HG02610 (cell line): ENCODE measurements at regions not wholly inside any gene's neighbourhood (a gene's known extent, or its start where the extent isn't known, plus 50 kb on each side); places are given as distances from the start of the nearest gene placed in this dataset.
"Not testable (repeated sequence)": the region's sequence is repeated elsewhere in the genome, so short reads cannot be mapped to it uniquely, and the experiment has no call there.

Source experiments
- ATAC-seq: cut with Tn5 transposase; IDR thresholded peaks from one replicate; pipeline ENCODE4 v1.9.1; 2021; ENCODE audit warnings: mild to moderate bottlenecking, moderate library complexity; ENCODE audit not compliant: unreplicated experiment

DNA sequence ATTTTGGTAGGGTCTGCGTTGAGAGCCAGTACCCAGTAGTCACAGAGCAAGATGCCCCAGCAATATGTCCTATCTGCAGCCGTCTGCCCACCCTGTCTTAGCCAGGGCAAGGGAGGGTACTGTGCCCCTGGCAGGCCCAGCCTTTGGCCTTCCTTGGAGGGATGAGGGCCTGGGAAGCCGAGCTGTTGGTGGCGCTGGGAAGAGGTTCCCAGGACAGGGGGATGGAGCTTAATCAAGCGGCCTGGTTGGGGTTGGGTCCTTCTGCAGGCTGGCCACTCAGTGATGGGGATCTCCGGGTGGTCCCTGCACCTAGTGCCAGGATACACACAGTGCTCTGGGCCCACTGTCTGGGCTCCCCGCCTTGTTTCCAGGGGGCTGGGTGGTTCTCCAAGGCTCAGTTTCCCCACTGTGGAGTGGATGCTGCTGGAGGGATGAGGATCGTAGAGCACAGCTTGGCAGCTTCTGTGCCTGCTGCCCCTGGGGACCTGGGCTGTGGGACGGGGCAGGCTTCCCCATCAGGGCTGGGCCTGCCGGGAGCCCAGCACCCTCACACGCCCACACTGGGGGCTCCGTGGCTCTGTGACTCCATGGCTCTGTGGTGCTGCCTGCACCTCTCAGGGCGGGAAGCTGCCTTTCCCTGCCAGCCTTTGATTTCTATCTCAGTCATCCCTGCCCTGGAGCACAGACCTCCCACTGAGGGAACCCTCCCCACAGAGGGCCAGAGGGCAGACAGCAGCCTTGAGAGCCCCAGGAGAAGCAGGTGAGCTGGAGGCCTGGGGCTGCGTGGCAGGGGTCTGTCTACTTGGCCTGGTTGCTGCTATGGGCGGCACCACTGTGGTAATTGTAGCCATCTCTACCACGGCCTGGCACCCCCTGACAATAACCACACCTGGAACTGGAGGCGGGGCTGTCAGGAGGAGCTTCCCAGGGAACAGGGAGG is 357.0 kb downstream of the TMEM121 start:
- no peak for ATAC-seq

GRCh38 chr14:105884192-105884807 is 357.9 kb downstream of the TMEM121 start:
- not testable (repeated sequence) for ATAC-seq

DNA sequence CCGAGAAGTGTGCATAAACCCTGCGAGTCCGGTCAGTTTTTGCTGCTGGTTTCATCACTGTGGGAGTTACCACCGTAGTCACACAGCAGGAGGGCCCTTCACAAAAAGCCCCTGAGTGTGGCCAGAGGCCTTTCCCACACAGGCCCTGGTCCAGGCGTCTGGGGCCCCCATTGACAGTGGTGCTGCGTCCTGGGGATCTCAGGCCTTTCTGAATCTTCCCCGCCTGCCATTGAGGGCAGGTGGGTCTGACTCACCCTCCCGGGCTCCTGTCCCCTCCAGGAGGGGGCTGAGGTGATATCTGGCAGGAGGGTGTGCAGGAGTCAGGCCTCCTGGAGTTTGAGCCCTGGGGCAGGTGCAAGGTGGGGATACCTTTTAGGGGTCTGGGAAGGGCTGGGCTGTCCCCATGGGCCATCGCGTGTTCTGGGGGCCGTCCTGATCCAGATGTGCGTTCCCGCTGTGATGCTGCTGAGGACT is 358.5 kb downstream of the TMEM121 start:
- no peak for ATAC-seq

DNA sequence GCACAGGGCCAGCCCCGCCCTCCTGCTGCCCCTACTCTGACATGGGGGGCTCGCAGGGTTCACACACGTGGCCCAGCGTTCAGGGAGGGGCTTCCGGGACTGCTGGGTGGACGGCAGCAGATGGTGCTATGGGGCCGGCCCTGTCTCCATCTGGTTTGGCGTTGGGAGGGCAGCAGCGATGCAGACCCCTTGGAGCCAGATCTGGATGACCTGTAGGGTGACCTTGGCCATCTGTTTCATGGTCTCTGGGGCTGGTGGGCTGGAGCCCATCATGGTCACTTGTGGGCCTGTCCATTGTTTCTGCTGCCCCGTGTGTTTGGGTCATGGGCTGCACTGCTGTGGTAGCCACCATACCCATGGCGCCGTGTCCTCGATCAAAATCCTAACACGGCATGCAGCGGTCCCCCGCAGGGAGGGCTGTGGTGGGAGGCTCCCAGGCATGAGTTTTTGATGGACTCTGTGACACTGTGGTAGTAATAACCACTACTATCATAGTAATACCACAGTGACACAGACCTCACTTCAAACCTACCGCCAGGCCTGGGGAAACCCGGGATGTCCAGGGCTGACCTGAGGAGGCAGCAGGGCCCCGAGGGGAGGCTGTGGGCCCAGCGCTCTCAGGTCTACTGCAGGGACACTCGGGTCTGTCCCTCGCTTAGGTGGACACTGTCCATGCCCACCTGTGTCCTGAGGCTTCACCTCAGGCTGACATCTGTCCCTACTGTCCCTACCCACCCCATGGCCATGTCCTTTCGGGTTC is 359.4 kb downstream of the TMEM121 start:
- no peak for ATAC-seq

GRCh38 chr14:105886791-105887191 is 360.4 kb downstream of the TMEM121 start:
- not testable (repeated sequence) for ATAC-seq

GRCh38 chr14:105887692-105888091 is 361.3 kb downstream of the TMEM121 start:
- ATAC-seq, result no peak

DNA sequence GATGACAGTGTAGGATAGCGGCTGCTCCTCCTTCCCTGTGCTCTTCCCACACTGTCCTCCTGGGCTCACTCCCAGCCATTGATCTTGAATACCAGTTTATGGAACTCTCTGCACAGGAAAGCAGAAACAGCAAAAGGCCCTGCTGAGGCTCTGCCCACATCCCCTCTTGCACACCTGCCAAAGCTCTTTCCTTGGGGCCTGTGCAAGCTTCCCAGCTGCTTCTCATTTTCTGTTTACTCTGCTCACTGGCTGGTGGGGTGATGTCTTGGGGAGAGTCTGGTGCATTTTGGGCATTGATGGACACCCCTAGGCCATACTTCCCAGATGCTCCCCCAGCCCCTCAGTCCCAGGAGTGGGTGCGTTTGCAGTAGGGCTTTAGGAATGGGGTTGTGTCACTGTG is 361.8 kb downstream of the TMEM121 start:
- ATAC-seq, result no peak

DNA sequence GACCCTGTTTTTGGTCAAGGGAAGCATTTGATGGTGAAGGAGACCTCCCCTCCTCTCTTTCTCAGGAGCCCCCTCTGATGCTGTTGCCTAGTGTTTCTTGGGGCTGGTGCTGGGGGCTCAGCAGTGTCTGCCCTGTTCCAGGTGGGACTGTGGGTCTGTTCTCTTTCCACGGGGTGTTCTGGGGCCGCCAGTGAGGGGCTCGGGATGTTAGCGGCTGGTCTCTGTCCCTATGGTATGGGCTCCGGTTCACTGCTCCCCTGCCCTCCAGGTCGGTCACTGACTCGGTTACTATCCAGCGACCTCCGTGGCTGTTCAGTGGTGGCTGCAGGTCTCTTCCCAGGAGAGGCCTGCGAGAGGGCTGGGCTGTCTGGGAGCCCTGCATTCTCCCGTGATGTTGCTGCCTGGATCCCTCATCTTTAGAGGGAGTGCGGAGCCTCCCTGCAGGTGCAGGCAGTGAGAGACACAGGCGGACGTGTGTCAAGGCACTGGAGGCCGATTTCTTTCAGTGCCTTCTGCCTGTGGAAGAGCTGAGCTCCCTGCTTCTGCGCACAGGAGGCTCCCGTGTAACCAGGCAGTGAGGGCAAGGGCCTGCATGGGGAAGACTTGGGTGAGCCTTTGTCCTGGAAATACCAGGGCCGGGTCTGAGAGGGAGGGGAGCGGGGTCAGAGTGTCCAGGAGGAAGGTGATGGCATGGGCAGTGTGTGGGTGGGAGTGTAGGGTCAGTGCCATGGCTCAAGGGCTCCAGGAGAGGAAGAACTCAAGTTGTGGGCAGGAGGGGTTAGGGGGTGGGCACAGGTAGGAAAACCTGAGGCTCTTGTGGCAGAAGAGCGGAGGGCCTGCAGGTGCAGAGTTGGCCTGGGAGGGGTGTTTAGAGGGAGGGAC is 362.6 kb downstream of the TMEM121 start:
- ATAC-seq, result no peak

GRCh38 chr14:105889666-105890473 is 363.5 kb downstream of the TMEM121 start:
- ATAC-seq, result no peak

GRCh38 chr14:105890474-105891220 is 364.3 kb downstream of the TMEM121 start:
- ATAC-seq, result no peak

DNA sequence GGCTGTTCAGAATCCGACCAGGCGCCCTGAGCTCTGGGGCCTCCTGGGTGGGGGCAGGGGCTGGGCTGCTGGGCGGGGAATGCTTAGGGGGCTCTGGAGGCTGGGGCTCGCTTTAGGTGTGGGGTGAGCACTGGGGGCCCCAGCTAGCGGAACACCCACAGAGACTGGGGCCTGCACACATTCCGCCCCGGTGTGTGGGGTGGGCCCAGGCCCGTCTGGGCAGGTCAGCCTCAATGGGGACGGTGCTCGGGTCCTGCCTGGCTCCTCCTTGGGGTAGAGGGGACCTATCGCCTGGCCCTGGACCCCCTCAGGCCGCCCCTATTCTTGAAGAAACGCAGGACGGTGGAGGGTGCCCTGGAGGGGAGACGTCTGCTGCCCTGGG is 364.8 kb downstream of the TMEM121 start:
- ATAC-seq, result no peak

DNA sequence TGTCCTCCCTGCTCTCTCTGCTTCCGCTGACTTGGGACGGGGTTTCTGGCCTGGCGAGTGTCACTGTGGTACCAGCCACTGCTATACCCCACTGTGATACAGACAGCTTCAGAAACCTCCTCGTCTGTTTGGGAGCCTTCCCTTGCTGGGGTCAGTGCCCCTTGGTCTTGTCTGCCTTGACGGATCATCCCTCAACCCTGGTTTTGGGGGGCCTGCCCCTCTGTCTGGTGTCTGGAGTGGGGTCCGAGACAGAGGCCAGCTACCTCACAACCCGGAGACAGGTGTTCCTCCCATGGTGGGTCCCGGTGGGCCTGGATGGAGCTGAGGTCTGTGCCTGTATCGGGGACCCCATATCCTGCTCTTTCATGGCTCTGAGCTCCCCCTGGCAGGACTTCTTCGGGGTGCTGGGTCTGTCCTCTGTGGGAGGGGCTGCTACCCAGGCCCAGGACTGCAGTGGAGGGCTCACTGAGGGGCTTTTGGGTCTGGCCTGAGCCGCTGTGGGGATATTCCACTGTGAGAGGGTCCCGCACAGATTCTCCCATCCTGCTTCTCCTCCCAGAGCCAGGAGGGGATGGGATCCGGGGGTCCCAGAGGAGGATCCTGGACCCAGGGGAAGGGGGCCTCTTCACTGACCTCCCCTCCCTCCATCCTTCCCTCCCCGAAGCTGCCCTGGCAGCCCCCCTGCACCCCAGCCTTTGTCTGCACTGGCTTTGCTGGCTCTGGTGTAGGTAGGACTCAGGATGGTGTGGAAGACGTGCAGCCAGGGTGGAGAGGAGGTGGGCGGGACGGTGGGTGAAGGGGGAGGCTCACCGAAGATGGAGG is 365.5 kb downstream of the TMEM121 start:
- no peak for ATAC-seq

DNA sequence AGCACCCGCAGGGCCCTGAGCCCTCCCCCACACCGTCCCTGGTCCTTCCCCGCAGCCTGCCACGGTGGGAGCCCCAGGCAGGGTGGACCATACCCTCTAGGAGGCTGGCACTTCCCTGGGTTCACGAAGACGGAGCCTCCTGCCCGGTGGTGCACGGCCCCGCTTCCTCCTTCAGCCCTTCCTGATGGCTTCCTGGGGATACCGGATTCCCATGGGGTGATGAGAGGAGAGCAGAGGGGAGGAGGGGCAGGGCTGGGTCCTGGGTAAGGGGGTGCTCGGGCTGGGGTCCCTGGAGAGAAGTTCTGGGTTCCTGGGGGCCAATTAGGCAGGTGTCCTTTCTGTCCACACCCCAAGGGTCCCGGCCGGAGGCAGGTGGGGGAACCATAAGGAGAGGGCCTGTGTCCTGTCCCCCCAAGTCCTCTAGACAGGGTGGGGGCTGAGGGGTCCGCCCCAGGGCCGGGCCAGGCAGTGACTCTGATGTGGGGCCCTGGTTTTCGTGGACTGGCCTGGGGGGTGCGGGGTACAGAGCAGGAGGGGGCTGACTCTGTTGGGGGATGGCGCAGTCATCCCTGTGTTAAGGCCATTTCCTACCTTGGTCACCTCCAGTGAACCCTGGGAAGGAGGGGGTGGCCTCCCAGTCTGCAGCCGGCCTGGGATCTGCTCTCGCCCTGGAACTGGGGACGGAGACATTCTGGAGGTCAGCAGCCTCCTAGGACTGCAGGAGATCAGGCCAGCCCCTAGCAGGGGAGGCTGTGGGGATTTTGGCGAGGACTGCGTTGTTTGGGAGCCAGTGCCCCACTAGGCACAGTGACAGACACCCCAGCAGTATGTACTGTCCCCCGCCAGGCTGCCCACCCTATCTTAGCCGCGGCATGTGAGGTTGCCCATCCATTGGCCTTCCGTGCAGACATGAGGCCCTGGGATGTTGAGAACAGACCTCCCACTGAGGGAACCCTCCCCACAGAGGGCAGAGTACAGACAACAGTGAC is 366.4 kb downstream of the TMEM121 start:
- ATAC-seq, result not testable (repeated sequence)

DNA sequence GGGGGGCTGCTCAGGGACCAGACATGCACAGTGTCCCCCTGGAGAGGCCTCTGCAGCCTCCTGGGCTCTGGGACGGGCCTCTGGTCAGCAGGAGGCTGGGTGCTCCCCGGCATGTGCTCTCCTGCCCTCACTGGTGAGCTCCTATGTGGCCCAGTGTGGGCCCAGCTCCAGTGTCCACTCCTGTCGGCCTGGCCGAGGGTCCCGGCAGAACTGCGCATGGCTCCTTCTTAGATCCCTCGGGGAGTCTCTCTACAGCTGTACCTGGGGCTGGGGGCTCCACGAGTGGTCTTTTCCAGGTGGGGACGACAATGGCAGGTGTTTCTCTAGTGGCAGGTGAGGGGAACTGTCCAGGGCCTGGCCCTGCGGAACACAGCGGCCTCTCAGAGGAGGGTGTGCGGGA is 367.3 kb downstream of the TMEM121 start:
- not testable (repeated sequence) for ATAC-seq

- ATAC-seq, result no peak
These were observed 368.0 kb downstream of the TMEM121 start for GRCh38 chr14:105894125-105894977.
